ENCODE measurements at regions not wholly inside any gene's neighbourhood (a gene's known extent, or its start where the extent isn't known, plus 50 kb on each side); places are given as distances from the start of the nearest gene placed in this dataset.
"Not testable (repeated sequence)": the region's sequence is repeated elsewhere in the genome, so short reads cannot be mapped to it uniquely, and the experiment has no call there.

DNA sequence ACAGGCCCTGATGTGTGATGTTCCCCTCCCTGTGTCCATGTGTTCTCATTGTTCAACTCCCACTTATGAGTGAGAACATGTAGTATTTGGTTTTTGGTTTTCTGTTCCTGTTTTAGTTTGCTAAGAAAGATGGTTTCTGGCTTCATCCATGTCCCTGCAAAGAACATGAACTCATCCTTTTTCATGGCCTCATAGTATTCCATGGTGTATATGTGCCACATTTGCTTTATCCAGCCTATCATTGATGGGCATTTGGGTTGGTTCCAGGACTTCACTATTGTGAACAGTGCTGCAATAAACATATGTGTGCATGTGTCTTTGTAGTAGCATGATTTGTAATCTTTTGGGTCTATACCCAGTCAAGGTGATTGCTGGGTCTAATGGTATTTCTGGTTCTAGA is 211.0 kb downstream of the RRAGB start:
- not testable (repeated sequence) for H3K4me3 Mint-ChIP-seq, H3K27ac Mint-ChIP-seq, DNase-seq, H3K4me1 Mint-ChIP-seq, ATAC-seq, H3K27me3 Mint-ChIP-seq
- peaks cover 14 to 17% of the 10 kb centered on the region in 2 donors for H3K9me3 Mint-ChIP-seq

Data from stimulated activated naive CD8-positive, alpha-beta T cell treated with anti-CD3 and anti-CD28 coated beads, Interleukin-15, amount 100 ng/mL, for 72 hours (primary cell).